Ammon's horn (tissue), 1 donor: ENCODE measurements at regions not wholly inside any gene's neighbourhood (a gene's known extent, or its start where the extent isn't known, plus 50 kb on each side); places are given as distances from the start of the nearest gene placed in this dataset.

Experiments
- DNase-seq: peaks from one replicate; pipeline ENCODE4 v3.0.0-alpha.2; 2016; ENCODE audit warnings: low spot score

GRCh38 chr10:92747066-92747465 lies 57.3 kb downstream of the HHEX start:
- no peak for DNase-seq

DNA sequence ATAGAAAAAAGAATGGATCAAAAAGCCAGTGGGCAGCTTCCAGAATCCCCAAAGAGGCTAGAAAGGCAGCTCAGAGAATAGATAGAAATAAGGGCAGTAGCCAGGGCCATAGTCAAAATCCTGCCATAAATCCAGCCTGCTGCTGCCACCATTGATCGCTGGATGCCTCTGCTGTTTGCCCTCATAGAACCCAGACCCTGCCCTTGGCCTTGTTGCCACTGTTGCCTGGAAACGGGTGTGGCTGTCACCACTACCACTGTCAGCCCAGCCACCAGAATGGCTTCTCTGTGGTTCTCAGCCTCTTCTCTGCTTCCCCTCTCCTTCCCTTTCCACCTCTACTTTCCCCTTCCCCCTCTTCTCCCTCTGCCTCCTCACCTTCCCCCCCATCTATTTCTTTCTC lies 57.8 kb downstream of the HHEX start:
- no peak for DNase-seq

GRCh38 chr10:92750791-92751533 lies 61.2 kb downstream of the HHEX start:
- peak; percentile 25 for DNase-seq

- no peak for DNase-seq
These were observed 61.7 kb downstream of the HHEX start for GRCh38 chr10:92751534-92751811.

- DNase-seq: no peak
These were observed 62.1 kb downstream of the HHEX start for GRCh38 chr10:92751827-92752226.

DNA sequence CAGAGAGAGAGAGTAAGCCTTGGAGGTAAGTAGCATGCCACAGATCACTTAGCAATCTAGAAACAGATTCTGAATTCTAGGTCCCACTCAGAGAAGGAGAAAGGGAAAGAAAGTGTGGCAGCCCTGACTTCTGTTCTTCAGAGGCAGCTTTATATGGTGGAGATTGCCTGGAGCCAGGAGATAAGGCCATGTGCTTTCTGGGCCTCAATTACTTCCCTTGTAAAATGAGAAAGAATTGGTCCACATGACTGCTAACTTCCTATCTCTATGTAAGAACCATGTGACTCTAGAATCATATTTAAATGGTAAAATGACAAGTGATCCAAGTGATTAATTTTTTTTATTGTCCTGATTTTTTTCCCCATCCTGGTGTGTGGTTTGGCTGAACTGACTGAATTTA lies 64.1 kb downstream of the HHEX start:
- no peak for DNase-seq

- DNase-seq: no peak
These were observed 66.0 kb downstream of the HHEX start for GRCh38 chr10:92755725-92756124.

DNA sequence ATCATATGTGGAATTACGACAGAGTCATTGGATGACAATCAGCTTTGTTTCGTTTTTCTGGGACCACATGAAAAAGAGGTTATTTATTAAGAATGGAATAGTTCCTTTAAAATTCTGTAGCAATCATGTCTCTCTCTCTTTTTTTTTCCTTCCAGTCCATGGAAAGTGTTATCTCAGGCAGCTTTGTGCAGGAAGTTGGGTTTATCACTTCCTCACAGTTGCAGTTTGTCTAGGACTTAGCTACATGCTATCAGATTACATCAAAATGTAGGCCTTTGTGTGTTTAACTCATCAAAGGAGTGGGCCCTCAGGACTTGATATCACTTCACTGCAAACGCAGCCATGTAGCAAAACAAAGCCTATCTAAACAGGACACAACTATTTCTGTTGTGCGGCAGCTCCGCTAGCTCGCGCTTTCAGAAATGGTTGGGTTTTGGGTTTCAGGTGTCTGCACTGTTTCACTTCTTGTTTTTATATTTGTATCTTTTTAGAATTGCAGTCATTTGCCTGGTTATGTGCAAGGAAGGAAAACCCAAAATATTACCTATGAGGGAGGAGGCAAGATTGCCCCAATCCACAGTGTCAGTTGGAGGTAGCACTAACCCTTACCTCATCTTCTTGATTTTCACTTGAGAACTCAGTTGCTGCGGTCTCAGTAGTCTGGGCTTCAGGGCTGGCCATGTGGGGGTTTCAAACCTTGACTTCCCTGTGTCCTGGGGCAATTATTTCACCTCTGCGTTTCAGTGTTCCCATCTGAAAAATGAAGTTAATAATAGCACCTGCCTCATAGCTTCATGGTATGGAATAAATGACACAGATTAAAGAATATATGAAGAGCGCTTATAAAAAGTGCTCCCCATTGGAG lies 66.7 kb downstream of the HHEX start:
- DNase-seq: no peak

GRCh38 chr10:92757066-92757710 lies 67.4 kb downstream of the HHEX start:
- peak; percentile 83 for DNase-seq

DNA sequence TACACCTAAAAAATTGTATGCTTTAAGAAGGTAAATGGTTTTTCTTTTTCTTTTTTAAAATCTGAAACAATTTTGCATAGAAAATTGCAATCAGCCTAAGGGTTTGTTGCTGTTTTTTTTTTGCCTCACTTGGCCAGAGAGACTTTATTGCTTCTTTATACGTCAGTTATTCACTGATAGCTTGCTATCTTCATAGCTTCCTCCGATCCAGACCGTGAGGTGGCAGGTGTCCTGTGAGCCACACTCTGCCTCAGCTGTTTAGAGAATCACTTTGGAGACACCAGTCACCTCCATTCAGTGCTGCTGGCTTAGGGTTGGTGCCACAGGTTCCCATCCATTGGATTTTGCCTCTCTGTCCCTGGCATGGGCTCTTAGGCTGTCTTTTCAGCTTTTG lies 68.0 kb downstream of the HHEX start:
- DNase-seq: no peak

GRCh38 chr10:92758594-92758993 lies 68.8 kb downstream of the HHEX start:
- no peak for DNase-seq

DNA sequence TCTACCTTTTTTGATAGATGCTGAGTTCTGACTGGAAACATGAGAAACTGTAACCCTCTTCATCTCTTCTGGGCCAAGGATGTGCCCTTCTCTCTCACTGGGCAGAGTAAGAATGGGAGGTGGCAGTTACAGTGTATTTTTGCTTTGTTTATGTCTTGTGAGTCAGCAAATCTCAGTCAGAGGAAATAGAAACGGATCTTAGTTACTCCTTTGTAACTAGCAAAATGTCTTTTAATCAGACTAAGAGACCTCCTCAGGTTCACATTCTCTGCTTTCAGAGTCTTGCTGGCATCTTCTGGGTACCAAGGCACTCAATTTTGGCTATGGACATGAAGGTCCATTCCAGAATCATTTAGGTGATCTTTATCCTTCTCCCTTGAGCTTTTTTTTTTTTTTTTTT lies 70.9 kb downstream of the HHEX start:
- no peak for DNase-seq

DNA sequence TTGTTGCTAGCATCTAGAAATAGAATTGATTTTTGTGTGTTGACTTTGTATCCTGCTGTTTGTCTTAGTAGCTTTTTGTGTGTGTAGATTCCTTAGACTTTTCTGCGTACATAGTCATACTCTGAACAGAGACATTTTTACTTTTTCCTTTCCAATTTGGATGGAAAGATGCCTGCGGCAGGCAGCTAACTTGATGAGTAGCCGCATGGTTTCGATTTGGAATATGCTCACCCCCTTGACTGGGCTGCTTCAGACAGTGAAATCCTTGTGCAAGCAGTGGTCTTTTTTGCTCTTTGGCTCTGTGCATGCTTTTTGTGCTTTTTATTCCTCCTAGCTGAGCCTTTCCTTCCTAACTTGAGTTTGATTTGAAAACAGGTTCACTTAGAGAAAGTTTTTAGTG lies 71.8 kb downstream of the HHEX start:
- DNase-seq: no peak

DNA sequence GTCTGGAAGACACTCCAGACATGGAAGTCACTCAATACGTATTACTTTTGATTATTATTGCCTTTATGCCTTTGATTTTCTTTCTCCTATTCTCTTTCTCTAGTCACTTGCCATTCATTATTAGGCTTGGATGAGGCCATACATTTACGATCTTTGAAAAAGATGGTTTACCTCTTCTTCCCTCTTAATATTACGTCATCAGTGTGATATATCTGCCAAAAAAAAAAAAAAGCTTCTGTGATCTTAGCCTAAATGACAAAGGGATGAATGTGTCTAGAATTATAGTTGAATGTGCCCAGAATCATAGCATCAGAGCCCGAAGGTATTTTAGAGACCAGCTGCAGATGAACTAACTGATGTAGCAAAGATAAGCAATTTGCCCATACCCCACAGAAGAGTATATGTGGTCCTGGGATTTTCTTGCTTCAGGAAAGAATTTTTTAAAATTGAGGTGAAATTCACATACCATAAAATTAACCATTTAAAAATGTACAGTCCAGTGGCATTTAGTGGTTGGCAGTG lies 73.9 kb downstream of the HHEX start:
- no peak for DNase-seq

DNA sequence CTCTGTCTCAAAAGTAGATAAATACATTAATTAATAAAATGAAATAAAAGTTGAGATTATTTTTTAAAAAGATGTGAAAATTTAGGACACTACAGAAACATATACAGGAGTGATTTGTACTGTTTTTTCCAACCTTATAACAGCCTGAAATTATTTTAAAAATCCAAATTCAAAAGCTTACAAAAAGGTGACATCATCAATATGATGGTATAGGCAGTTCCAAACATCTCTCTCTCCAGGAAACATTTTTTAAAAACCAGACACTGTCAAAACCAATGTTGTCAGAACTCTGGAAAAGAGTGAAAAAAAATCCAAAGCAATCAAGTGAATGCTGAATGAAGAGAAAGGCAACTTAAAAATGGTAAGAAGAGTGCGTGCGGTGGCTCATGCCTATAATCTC lies 76.7 kb downstream of the HHEX start:
- no peak for DNase-seq

DNA sequence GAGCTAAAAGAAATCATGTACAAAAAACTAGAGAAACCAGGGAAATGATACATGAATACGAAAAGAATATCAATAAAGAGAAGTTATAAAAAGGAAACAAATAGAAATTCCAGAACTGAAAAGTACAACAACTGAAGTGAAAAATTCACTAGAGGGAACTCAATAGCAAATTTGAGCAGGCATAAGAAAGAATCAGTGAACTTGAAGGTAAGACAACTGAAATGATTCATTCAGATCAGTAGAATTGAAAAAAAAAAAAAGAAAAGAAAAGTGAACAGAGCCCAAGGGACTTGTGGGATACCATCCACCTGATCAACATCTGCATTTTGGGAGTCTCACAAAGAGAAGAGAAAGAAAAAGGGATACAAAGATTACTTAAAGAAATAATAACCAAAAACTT lies 78.3 kb downstream of the HHEX start:
- DNase-seq: no peak

DNA sequence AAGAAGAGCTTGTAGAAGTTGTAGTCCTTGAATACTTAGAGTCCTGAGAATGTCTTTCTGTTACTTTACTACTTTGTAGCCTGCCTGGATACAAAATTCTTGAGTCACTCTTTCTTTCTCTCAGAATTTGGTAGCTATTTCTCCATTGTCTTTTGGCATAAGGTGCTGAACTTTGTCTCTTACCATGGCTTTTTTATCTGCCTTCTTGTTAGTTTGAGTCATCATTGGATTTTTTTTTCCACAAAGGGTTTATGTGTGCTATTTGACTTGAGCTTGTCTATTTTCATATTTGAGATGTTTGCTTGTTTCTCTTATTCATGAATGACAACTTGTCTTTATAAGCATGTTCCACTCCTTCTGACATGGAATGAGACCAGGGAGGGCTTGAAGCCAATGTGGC lies 74.5 kb upstream of the EXOC6 start:
- no peak for DNase-seq

GRCh38 chr10:92778091-92778490 lies 70.2 kb upstream of the EXOC6 start:
- DNase-seq: no peak

GRCh38 chr10:92785118-92785517 lies 63.2 kb upstream of the EXOC6 start:
- no peak for DNase-seq

DNA sequence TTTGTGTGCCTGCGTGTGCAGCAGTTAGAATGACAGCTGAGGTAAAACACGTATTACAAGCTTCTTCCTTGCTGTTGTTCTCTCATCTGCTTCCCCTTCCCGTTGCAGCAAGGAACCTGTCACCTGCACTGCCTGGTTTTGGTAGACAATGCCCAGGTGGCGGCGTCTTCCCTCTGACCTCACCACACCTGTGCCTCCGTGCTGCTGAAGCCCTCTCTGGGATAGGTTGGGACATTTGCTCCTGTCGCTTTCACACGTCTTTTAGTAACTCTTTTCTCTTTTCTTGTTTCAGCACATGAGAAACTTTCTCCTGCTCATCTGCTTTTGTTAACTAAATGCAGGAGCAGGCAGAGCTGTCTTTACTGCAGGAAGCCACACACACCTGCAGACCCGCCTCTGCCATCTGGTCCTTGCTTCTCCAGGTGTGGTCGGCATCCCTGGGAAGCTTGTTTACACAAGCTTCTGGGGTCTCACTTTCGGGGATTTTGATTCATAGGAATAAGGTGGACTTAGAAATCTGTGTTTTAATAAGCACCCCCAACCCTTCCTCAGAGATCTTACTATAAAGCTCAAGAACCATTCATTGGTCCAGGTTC lies 60.7 kb upstream of the EXOC6 start:
- no peak for DNase-seq

DNA sequence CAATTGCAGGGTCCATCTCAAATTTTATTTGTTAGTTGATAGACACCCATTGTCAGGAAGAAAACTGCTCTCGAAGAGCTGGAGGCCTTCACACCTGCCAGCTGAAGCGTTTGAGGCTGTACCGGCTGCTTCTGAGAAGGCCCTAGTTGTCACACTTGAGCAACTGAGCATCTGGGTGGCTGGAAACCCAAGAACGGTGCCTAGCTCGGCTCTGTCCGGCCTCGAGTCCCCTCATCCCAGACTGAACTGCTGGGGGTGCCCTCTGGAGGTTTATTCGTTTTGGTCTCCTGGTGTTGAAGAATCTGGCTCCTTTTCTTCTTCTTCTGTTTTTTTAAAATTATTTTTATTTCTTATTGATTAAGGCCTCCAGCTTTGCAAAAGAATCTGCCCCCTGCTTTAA lies 59.3 kb upstream of the EXOC6 start:
- no peak for DNase-seq

DNA sequence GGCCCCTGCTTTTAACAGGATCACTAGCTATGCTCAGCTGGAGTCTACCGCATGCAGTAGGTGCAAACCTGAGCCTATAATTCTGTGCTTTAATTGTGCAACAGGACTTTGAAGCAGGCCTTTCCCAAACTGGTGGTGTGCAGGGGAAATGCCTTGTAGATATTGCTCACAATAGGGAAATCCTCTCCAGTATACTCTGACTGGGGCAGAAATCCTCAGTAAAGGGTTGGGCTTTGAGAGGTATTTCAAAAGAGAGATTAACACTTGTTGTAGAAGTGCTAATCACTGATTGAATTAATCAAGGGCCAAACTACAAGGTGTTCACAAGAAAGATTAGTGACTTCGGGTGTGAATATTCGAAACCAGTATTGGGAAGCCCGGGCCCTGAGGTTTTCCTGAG lies 58.5 kb upstream of the EXOC6 start:
- DNase-seq: no peak

- DNase-seq: peak; percentile 4
These were observed 57.9 kb upstream of the EXOC6 start for GRCh38 chr10:92790440-92790839.
